SK-N-SH (cell line): ENCODE measurements at regions not wholly inside any gene's neighbourhood (a gene's known extent, or its start where the extent isn't known, plus 50 kb on each side); places are given as distances from the start of the nearest gene placed in this dataset.

Experiments
- CHD2 ChIP-seq: fragments of 150-350 bp; IDR thresholded peaks from 2 replicates; pipeline ENCODE4 v1.6.1; 2018; ENCODE audit warnings: low read length; ENCODE audit not compliant: partially characterized antibody
- EP300 ChIP-seq, 2 experiments: IDR thresholded peaks; 2 replicates each; pipeline versions ENCODE4 v1.4.0 to v1.6.1; 2012; ENCODE audit warnings: borderline replicate concordance in 1 of 2, low read depth in 1 of 2, low read length in 1 of 2
- GABPA ChIP-seq: IDR thresholded peaks from 2 replicates; pipeline ENCODE4 v1.4.0; 2012; ENCODE audit warnings: low read depth, mild to moderate bottlenecking
- POLR2AphosphoS5 ChIP-seq: IDR thresholded peaks from 2 replicates; pipeline ENCODE4 v1.6.1; 2012; ENCODE audit warnings: low read depth, low read length
- RAD21 ChIP-seq: IDR thresholded peaks from 2 replicates; pipeline ENCODE4 v1.6.1; 2012; ENCODE audit warnings: mild to moderate bottlenecking, low read length
- TAF1 ChIP-seq: IDR thresholded peaks from 2 replicates; pipeline ENCODE4 v1.6.1; 2012; ENCODE audit warnings: low read depth, mild to moderate bottlenecking, low read length, moderate library complexity, borderline replicate concordance
- YY1 ChIP-seq: IDR thresholded peaks from 2 replicates; pipeline ENCODE4 v1.4.0; 2012; ENCODE audit warnings: low read depth, mild to moderate bottlenecking
- ZBTB33 ChIP-seq: IDR thresholded peaks from 2 replicates; pipeline ENCODE4 v1.4.0; 2012; ENCODE audit warnings: low read depth, borderline replicate concordance
- TF ChIP-seq, protein P1 (sequence below): fragments of 200-600 bp; sonication (generic); IDR thresholded peaks from 2 replicates; pipeline ENCODE4 v1.6.1; 2017; ENCODE audit warnings: antibody characterized with exemption, mild to moderate bottlenecking, moderate library complexity

DNA sequence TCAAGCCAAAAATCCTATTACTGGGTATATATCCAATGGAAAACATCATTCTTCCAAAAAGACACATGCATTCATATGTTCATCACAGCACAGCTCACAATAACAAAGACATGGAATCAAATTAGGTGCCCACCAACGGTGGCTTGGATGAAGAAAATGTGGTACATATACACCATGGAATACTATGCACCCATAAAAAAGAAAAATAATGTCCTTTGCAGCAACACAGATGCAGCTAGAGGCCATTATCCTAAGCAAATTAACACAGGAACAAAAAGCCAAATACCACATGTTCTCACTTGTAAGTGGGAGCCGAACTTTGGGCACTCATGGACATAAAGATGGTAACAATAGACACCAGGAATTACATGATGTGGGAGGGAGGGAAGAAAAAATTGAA is 113.6 kb downstream of the MRPL39 start:
- no peak for TF ChIP-seq POLR2AphosphoS5
- no peak for TF ChIP-seq EP300 (IDR thresholded peaks at IDR 0.05; ENCODE audit: borderline replicate concordance in 1 of 2, low read depth in 1 of 2, low read length in 1 of 2)
- TF ChIP-seq GABPA = no peak
- TF ChIP-seq, protein P1, sequence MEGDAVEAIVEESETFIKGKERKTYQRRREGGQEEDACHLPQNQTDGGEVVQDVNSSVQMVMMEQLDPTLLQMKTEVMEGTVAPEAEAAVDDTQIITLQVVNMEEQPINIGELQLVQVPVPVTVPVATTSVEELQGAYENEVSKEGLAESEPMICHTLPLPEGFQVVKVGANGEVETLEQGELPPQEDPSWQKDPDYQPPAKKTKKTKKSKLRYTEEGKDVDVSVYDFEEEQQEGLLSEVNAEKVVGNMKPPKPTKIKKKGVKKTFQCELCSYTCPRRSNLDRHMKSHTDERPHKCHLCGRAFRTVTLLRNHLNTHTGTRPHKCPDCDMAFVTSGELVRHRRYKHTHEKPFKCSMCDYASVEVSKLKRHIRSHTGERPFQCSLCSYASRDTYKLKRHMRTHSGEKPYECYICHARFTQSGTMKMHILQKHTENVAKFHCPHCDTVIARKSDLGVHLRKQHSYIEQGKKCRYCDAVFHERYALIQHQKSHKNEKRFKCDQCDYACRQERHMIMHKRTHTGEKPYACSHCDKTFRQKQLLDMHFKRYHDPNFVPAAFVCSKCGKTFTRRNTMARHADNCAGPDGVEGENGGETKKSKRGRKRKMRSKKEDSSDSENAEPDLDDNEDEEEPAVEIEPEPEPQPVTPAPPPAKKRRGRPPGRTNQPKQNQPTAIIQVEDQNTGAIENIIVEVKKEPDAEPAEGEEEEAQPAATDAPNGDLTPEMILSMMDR = no peak
- no peak for TF ChIP-seq ZBTB33
- no peak for TF ChIP-seq YY1
- no peak for TF ChIP-seq CHD2
- no peak for TF ChIP-seq TAF1
- TF ChIP-seq RAD21 = no peak
